ENCODE measurements at regions not wholly inside any gene's neighbourhood (a gene's known extent, or its start where the extent isn't known, plus 50 kb on each side); places are given as distances from the start of the nearest gene placed in this dataset.

- TF ChIP-seq CTCF (conservative IDR thresholded peaks at IDR 0.05) (no peak), ZFX (IDR thresholded peaks at IDR 0.05) (no peak)
These were observed 147.5 kb downstream of the FOXD2 start for GRCh38 chr1:47585141-47585902.
